Retinal pigment epithelial cell (primary cell): ENCODE measurements at regions not wholly inside any gene's neighbourhood (a gene's known extent, or its start where the extent isn't known, plus 50 kb on each side); places are given as distances from the start of the nearest gene placed in this dataset.
"Not testable (repeated sequence)": the region's sequence is repeated elsewhere in the genome, so short reads cannot be mapped to it uniquely, and the experiment has no call there.

Experiments
- DNase-seq: peaks from one replicate; pipeline ENCODE4 v3.0.0-alpha.2; 2010; ENCODE audit warnings: low read depth
- H3K4me3 ChIP-seq: 2 replicates; pipeline ENCODE4 v1.5.1; 2011; ENCODE audit warnings: mild to moderate bottlenecking, low read length, control low read depth, moderate library complexity
- TF ChIP-seq, protein P1 (sequence below): conservative IDR thresholded peaks from 2 replicates; pipeline ENCODE4 v1.5.1; 2011; ENCODE audit warnings: low read depth, low read length, control low read depth, inconsistent platforms

DNA sequence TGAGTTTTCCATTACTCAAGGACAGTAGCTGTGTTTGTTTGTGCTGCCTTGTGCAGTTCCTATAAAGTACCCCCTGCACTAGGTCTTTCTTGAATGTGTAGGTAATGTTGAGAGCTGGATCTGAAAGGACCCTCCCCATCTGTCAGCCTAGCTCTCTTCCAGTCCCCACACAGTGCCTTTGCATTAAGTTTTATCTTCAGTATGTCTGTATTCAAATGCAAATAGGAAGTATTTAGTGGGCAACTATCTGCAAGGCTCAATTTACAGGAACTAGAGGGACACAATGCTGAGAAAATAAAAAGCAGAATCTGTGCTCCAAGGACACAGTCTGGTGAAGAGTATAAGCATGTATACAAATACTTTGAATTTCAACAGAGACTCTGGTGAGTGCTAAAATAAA is 558.5 kb downstream of the RFC3 start:
- H3K4me3 ChIP-seq, result no peak overlapping the region
- TF ChIP-seq, protein P1, sequence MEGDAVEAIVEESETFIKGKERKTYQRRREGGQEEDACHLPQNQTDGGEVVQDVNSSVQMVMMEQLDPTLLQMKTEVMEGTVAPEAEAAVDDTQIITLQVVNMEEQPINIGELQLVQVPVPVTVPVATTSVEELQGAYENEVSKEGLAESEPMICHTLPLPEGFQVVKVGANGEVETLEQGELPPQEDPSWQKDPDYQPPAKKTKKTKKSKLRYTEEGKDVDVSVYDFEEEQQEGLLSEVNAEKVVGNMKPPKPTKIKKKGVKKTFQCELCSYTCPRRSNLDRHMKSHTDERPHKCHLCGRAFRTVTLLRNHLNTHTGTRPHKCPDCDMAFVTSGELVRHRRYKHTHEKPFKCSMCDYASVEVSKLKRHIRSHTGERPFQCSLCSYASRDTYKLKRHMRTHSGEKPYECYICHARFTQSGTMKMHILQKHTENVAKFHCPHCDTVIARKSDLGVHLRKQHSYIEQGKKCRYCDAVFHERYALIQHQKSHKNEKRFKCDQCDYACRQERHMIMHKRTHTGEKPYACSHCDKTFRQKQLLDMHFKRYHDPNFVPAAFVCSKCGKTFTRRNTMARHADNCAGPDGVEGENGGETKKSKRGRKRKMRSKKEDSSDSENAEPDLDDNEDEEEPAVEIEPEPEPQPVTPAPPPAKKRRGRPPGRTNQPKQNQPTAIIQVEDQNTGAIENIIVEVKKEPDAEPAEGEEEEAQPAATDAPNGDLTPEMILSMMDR, result no peak
- no peak for DNase-seq

DNA sequence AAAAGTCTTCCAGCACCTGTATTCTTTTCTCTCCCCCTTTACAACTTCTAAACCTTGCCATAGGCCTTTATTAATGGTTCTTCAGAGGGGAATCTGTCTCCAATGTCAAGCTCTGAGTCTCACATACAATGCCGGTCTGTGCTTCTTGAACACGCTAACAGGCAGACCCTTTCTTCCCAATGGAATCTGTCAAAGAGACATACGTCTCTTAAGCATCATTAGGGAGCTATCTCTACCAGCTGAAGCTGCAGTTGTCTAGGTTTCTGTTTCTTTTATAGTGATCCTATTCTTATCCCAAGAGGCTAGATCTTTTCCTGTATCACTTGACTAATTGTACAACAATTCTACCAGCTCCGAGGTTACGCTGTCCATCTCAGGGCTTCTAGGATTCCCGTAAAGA is 560.8 kb upstream of the NBEA start:
- TF ChIP-seq, protein P1, result no peak
- H3K4me3 ChIP-seq, result no peak overlapping the region
- no peak for DNase-seq

DNA sequence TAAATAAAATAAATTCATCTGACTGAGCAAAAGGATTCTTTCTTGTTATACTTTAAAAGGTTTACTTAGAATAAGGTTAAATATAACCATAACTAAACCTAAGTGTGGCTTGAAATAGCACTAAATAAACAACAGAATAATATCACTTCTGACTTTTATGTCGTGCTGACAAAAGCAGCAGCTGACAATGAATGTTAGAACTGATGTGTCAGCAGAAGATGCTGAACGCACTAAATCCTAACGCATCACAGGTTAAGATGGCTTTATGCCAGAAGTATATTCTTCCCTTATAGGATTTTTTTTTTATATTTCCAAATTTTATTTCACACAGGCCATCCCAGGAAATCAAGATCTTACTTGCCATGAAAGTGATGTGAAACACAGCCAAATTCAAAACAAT is 558.3 kb upstream of the NBEA start:
- no peak for DNase-seq
- no peak overlapping the region for H3K4me3 ChIP-seq
- TF ChIP-seq, protein P1, result no peak

DNA sequence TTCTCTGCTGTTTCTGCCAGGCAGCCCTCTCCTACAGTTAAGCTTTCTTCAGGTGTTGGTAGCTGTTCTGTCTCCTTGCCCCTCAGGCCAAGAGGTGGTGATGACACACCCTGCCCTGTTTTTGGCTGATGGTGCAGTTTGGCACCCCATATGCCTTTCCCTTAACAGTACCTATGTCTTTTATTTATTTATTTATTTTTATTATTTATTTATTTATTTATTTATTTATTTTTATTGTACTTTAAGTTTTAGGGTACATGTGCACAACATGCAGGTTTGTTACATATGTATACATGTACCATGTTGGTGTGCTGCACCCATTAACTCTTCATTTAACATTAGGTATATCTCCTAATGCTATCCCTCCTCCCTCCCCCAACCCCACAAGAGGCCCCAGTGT is 555.8 kb upstream of the NBEA start:
- H3K4me3 ChIP-seq, DNase-seq: not testable (repeated sequence)

DNA sequence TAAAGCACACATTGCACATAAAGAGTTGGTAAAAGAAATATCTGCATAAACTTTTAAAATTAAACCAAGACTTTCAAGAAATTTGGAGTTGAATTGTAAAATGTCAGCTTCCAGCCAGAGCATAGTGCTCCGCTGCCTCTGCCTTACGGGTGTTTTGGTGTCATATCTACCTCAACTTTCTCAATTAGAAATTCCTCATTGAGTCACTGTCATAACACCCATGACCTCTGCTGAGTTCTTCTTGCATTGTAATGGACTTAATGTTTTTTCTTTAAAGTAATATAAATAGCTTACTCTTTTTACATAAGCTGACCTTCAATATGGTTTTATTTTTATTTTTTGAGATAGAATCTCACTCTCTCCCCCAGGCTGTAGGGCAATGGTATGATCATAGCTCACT is 551.0 kb upstream of the NBEA start:
- DNase-seq, result no peak
- TF ChIP-seq, protein P1, result no peak
- no peak overlapping the region for H3K4me3 ChIP-seq

DNA sequence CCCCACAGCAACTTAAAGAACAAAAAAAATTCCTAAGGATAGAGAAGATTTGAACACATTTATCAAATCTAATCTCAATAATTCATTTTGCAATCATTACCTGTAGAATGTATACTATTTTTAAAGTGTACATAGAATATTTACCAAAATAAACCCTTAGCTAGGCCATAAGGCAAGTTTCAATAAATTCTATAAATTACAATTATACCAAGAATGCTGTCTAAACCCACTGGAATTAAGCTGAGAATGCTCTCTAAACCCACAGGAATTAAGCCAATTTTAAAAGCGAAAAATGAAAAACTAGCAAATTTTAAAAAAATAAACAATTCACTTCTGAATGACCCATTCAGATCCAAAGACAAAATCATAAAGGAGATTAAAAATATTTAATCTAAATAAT is 540.4 kb upstream of the NBEA start:
- TF ChIP-seq, protein P1, result no peak
- H3K4me3 ChIP-seq, result no peak overlapping the region
- DNase-seq, result no peak

DNA sequence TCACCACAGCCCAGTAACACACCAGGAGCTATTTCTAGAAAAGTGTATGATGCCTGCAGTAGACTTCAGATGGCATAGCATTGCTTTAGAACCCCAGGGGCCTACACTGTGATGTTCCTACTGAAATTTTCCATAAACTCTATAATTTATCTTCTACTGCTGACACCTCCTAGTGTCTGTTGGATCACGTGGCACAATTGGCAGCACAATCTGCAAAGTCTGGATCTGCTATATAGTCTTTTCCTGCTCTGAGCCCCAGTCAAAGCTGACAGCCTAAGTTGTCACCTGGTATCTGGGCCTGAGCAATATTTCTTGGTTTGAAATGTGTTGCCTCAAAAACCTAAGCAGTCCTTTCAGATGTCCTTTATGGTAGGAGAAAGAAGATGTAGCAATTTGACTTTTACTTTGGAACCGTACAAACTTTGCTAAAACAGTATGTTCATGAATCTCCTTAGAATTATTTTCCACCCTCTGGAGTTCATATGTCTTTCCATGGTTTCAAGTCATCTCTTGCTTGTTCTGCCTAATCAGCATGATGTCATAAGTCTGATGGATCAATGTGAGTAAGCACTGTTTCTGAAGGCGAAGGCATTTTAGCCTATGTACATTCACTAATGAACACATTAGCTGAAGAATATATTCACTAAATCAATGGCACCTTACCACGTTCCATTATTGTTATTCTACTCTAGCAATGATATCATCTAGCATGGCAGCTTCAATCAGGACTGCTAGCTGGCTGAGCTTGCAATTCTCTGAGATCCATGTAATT is 536.5 kb upstream of the NBEA start:
- TF ChIP-seq, protein P1, result no peak

DNA sequence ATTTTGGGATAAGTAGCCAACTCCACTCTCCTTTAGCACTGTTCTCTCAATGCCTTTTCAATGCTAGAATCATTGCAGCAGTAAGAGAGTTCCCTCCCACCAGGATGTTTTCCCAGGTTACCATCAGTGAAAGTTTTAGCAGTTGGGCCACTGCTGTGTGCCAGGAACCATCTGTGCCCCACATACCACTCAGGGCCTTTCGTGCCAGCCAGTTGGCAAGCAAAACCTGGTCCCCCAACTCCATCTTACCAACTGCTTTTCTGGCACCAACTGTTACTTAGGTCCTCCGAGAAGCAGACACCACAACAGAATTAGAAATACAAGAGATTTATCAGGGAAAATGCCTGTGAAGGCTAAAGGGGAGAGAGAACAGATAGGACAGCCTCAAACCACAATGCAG is 533.4 kb upstream of the NBEA start:
- TF ChIP-seq, protein P1, result no peak
- no peak for DNase-seq
- no peak overlapping the region for H3K4me3 ChIP-seq

More for the DNA sequence above, 536.5 kb upstream of the NBEA start:
- H3K4me3 ChIP-seq, result no peak overlapping the region
- DNase-seq, result no peak
